HAP-1 (cell line): ENCODE measurements at regions not wholly inside any gene's neighbourhood (a gene's known extent, or its start where the extent isn't known, plus 50 kb on each side); places are given as distances from the start of the nearest gene placed in this dataset.
A peak's percentile ranks its signal among the peaks of the same experiment; 100 is the strongest.
"Not testable (repeated sequence)": the region's sequence is repeated elsewhere in the genome, so short reads cannot be mapped to it uniquely, and the experiment has no call there.

Experiments
- DNase-seq, 2 experiments: peaks; one replicate each; pipeline ENCODE4 v3.0.0-alpha.2; 2016 to 2020; ENCODE audit warnings: low spot score in 2 of 2
- H3K27me3 ChIP-seq: fragments of 250-450 bp; sonication (Bioruptor Pico); 2 replicates; pipeline ENCODE4 v1.5.1; 2020; ENCODE audit warnings: low read depth, mild to moderate bottlenecking, moderate library complexity
- H3K36me3 ChIP-seq: fragments of 250-450 bp; sonication (Bioruptor Pico); replicated peaks from 2 replicates; pipeline ENCODE4 v1.5.1; 2020; ENCODE audit warnings: mild to moderate bottlenecking
- H3K4me1 ChIP-seq: fragments of 250-450 bp; sonication (Bioruptor Pico); 2 replicates; pipeline ENCODE4 v1.5.1; 2020; ENCODE audit warnings: mild to moderate bottlenecking
- H3K4me3 ChIP-seq: fragments of 250-450 bp; sonication (Bioruptor Pico); 2 replicates; pipeline ENCODE4 v1.5.1; 2020; ENCODE audit warnings: mild to moderate bottlenecking, moderate library complexity
- H3K9me3 ChIP-seq: fragments of 250-450 bp; sonication (Bioruptor Pico); 2 replicates; pipeline ENCODE4 v1.5.1; 2020; ENCODE audit warnings: mild to moderate bottlenecking, moderate library complexity
- in situ Hi-C: fragments of 300-500 bp; cut with MboI; formaldehyde crosslinking; loops from 3 replicates; pipeline ENCODE4 v1.14.3; 2020; ENCODE audit warnings: low sequenced_read_pairs, inconsistent platforms, mixed read lengths

- Histone ChIP-seq H3K27me3 (no peaks in the 10 kb centered on the region), H3K4me1 (peaks cover 13% of the 10 kb centered on the region), H3K9me3 (no peaks in the 10 kb centered on the region), H3K36me3 (no peaks in the 10 kb centered on the region), H3K4me3 (no peak overlapping the region)
- in situ Hi-C loops = no loop called here
- no peak for DNase-seq
These were observed 228.3 kb upstream of the GBE1 start for GRCh38 chr3:81989758-81990157.

GRCh38 chr3:81989274-81989673 lies 227.8 kb upstream of the GBE1 start:
- in situ Hi-C loops = no loop called here
- no peaks in the 10 kb centered on the region for H3K9me3 ChIP-seq

GRCh38 chr3:81987412-81987811 lies 226.0 kb upstream of the GBE1 start:
- H3K4me1 ChIP-seq = peaks cover 13% of the 10 kb centered on the region
- H3K9me3 ChIP-seq, H3K36me3 ChIP-seq, DNase-seq, H3K4me3 ChIP-seq, H3K27me3 ChIP-seq, in situ Hi-C loops: not testable (repeated sequence)

More at GRCh38 chr3:81989274-81989673, 227.8 kb upstream of the GBE1 start:
- Histone ChIP-seq H3K27me3 (no peaks in the 10 kb centered on the region), H3K36me3 (no peaks in the 10 kb centered on the region), H3K4me1 (peaks cover 13% of the 10 kb centered on the region), H3K4me3 (no peak overlapping the region)
- DNase-seq = no peak

DNA sequence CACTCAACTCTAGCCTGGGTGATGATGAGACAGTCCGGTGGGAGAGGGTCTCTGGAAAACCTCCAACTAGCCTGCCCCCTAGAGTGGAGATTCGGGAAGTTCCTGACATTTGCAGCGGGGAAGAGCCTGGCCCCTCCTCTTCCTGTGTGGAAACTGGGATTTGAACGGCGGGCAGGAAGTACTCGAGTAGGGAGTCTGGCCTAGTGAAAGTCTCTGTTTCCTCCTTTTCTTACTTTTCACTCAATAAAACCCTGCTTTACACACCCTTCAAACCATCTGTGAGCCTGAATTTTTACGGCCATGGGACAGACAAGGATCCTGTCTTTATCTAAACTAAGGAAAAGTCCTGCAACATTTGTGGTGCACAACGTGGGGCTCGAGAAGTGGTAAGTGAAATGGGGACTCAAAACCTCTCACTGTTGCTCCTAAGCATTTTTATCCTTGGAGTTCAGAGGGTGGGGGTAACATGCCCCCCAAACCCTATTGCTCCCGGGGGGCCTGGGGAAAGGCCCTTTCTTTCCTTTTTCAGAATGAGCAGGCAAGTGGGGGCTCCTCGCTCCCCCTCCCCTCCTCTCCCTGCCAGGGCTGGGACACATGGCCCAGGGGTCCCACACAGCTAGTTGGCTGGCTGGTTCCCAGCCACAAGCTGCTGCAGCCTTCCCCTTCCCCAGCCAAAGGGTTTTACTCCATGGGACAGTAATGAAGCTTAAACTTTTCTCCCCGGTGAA lies 224.7 kb upstream of the GBE1 start:
- Histone ChIP-seq H3K4me3 (no peak overlapping the region), H3K4me1 (peaks cover 13% of the 10 kb centered on the region), H3K27me3 (no peaks in the 10 kb centered on the region), H3K36me3 (no peaks in the 10 kb centered on the region), H3K9me3 (no peaks in the 10 kb centered on the region)
- in situ Hi-C loops = no loop called here
- DNase-seq = no peak

- no peak for DNase-seq
- Histone ChIP-seq H3K36me3 (no peaks in the 10 kb centered on the region), H3K4me1 (peaks cover 8% of the 10 kb centered on the region), H3K27me3 (no peaks in the 10 kb centered on the region), H3K4me3 (no peak overlapping the region), H3K9me3 (no peaks in the 10 kb centered on the region)
- in situ Hi-C loops = no loop called here
These were observed 221.9 kb upstream of the GBE1 start for GRCh38 chr3:81983382-81983781.

DNA sequence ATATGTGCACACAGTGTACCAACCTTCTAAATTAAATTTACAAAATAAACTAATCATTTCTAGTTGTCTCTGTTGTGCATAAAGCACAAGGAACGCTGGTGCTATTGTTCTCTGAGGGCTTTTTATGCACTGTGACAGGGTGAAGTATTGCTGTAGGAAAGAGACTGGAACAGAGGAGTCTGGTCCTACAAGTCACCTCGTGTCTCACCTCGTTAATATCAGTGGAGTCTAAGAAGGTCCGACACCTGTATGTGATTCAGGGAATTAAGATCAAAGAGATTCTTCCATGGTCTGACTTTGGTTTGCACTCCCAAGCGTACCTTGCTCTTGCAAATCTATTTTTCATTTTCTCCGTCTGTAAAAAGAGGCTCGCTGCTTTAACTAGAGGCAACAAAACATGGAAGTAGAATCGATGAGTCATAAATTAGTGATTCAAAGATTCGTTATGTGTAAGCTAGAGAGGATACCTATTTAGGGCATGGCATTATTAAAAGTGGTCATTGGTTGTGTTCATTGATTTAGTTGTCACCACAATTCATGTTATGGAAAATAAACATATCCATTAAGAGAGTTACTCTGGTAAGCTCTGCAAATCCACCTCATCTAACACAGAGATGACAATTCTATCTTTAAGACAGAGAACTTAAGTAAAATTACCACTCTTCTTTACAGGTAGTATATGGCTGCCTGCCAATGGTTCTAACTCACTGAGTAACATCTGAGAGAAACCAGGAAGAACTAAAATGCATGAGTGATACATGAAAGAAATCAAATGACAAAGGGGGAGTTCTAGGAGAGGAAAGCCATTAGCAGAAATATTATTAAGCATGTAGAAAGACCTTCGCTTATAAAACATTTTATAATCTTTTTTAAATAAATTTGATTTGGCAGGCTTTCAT lies 219.4 kb upstream of the GBE1 start:
- no peaks in the 10 kb centered on the region for H3K36me3 ChIP-seq
- H3K4me3 ChIP-seq = no peak overlapping the region
- H3K27me3 ChIP-seq = no peaks in the 10 kb centered on the region
- H3K4me1 ChIP-seq = no peaks in the 10 kb centered on the region
- in situ Hi-C loops = no loop called here
- no peak for DNase-seq
- no peaks in the 10 kb centered on the region for H3K9me3 ChIP-seq

DNA sequence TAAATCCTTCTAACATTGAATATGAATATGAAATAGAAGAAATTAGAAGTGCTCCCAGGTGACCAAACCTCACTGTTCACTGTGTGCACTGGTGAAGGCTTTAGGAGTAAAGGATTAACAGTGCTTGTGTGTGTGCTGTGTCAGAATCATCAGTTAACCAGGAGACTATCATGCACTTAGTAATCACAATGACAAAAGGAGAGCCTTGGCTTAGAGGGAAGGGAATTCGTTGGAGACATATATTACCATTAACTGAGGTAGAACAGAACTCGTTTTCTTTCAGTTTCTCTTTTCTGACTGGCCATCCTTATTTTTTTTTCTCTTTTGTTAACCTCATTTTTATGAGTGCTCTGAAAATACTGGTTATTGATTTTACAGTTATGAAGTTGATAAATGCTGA lies 213.3 kb upstream of the GBE1 start:
- Histone ChIP-seq H3K4me3 (no peak overlapping the region), H3K9me3 (no peaks in the 10 kb centered on the region), H3K27me3 (no peaks in the 10 kb centered on the region), H3K4me1 (no peaks in the 10 kb centered on the region), H3K36me3 (no peaks in the 10 kb centered on the region)
- in situ Hi-C loops = no loop called here
- DNase-seq = peak in 1 of 2 experiments; percentile 59

- Histone ChIP-seq H3K4me3 (no peak overlapping the region), H3K9me3 (no peaks in the 10 kb centered on the region), H3K4me1 (no peaks in the 10 kb centered on the region), H3K36me3 (no peaks in the 10 kb centered on the region), H3K27me3 (no peaks in the 10 kb centered on the region)
- peak in 1 of 2 experiments; percentile 20 for DNase-seq
- in situ Hi-C loops = no loop called here
These were observed 207.2 kb upstream of the GBE1 start for GRCh38 chr3:81968658-81969057.

GRCh38 chr3:81967393-81967792 lies 205.9 kb upstream of the GBE1 start:
- H3K36me3 ChIP-seq = no peaks in the 10 kb centered on the region
- in situ Hi-C loops = no loop called here
- no peaks in the 10 kb centered on the region for H3K9me3 ChIP-seq
- H3K27me3 ChIP-seq = no peaks in the 10 kb centered on the region
- H3K4me1 ChIP-seq = no peaks in the 10 kb centered on the region
- DNase-seq = no peak
- no peak overlapping the region for H3K4me3 ChIP-seq

DNA sequence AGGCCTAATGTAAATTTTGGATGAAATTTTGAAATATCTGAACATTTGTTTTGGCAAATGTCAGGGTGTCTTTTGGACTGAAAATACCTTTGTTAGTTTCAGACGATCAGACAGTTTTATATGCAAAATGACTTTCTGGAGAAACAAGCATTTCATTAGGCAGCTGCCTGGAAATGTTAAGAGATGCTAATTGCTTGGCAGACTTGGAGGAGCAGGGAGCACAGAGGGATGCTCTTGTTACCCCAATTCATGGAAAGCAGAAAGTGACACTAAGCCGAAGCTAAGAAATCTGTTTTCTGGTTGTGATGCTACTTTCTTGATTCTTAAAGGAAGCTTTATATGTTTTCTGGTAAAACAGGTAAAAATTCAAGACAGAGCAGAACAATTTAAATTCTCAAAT lies 204.3 kb upstream of the GBE1 start:
- H3K36me3 ChIP-seq = no peaks in the 10 kb centered on the region
- no peaks in the 10 kb centered on the region for H3K9me3 ChIP-seq
- H3K4me1 ChIP-seq = no peaks in the 10 kb centered on the region
- H3K27me3 ChIP-seq = no peaks in the 10 kb centered on the region
- DNase-seq = no peak
- H3K4me3 ChIP-seq = no peak overlapping the region
- in situ Hi-C loops = no loop called here

DNA sequence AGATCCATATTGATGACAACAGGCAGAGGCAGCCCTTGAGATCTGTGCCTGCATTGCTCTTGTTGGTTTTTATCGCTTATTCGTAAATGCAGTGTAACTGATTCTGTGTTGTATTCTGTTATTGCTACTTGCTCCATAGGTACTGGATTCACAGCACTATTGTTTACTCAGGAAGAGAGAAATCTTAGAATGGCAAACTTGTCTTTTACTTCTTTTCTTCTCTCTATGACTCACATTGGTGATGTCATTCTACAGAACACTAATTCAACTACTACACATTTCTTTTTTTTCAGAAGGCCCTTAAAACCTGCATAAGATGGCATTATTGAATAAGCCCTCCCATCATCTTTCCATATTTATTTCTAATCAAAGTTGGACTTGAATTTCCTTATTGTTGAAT lies 201.0 kb upstream of the GBE1 start:
- Histone ChIP-seq H3K9me3 (no peaks in the 10 kb centered on the region), H3K4me3 (no peak overlapping the region), H3K27me3 (no peaks in the 10 kb centered on the region), H3K4me1 (no peaks in the 10 kb centered on the region), H3K36me3 (no peaks in the 10 kb centered on the region)
- no peak for DNase-seq
- in situ Hi-C loops = no loop called here

GRCh38 chr3:81958972-81959640 lies 197.7 kb upstream of the GBE1 start:
- Histone ChIP-seq H3K4me1 (no peaks in the 10 kb centered on the region), H3K9me3 (no peaks in the 10 kb centered on the region), H3K4me3 (no peak overlapping the region), H3K36me3 (no peaks in the 10 kb centered on the region), H3K27me3 (no peaks in the 10 kb centered on the region)
- in situ Hi-C loops = no loop called here
- DNase-seq = no peak

DNA sequence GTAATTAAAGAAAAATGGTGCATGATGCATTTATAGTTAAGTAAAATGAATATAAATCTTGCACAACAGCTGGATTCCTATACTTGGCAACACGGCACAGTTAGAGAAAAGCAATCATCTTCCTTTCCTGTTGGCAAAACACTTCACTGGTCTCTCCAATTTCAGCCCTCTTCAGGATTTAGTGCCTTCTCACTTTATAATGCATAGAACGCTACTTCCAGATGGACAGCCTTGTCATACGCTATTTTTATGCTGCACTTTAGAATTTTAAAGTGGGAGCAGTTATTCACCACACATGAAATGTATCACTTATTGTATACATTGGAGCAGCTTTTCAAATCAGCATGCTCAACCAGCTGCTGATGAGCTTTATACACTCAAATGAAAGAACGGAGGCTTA lies 194.4 kb upstream of the GBE1 start:
- Histone ChIP-seq H3K4me1 (no peaks in the 10 kb centered on the region), H3K9me3 (no peaks in the 10 kb centered on the region), H3K27me3 (no peaks in the 10 kb centered on the region), H3K4me3 (no peak overlapping the region), H3K36me3 (no peaks in the 10 kb centered on the region)
- DNase-seq = no peak
- in situ Hi-C loops = no loop called here

- Histone ChIP-seq H3K4me1 (no peaks in the 10 kb centered on the region), H3K4me3 (no peak overlapping the region), H3K27me3 (no peaks in the 10 kb centered on the region), H3K36me3 (no peaks in the 10 kb centered on the region), H3K9me3 (no peaks in the 10 kb centered on the region)
- DNase-seq = no peak
- in situ Hi-C loops = no loop called here
These were observed 191.7 kb upstream of the GBE1 start for GRCh38 chr3:81953111-81953510.
